Inflammatory macrophage (primary cell): ENCODE measurements at regions not wholly inside any gene's neighbourhood (a gene's known extent, or its start where the extent isn't known, plus 50 kb on each side); places are given as distances from the start of the nearest gene placed in this dataset.
"Not testable (repeated sequence)": the region's sequence is repeated elsewhere in the genome, so short reads cannot be mapped to it uniquely, and the experiment has no call there.

Experiments
- DNase-seq, 2 donors: peaks; one replicate each; pipeline ENCODE4 v3.0.0-alpha.2; 2020 to 2022

- DNase-seq = no peak
Measured at GRCh38 chr15:81766829-81767475, 278.9 kb downstream of the MEX3B start.

GRCh38 chr15:81765816-81766215, 280.0 kb downstream of the MEX3B start:
- no peak for DNase-seq

GRCh38 chr15:81763304-81763703, 282.5 kb downstream of the MEX3B start:
- no peak for DNase-seq

DNA sequence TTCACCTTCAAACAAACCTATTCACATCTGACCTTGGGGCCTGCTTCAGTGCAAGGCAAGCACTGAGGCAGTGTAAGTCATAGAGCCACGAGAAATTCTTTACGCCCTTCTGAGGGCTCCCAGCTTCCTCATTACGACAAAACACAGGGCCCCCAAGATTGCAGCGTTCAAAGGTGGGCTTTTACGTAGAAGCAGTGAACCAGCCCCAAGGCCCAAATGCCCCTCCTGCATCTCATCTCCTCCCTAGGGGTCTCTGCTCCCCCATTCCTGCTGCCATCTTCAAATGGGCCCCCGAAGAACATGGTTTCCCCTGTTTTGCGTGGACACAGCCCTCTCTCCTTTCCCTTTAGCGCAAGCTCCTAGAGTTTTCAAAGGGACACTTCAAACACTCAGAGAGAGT, 285.1 kb downstream of the MEX3B start:
- no peak for DNase-seq

DNA sequence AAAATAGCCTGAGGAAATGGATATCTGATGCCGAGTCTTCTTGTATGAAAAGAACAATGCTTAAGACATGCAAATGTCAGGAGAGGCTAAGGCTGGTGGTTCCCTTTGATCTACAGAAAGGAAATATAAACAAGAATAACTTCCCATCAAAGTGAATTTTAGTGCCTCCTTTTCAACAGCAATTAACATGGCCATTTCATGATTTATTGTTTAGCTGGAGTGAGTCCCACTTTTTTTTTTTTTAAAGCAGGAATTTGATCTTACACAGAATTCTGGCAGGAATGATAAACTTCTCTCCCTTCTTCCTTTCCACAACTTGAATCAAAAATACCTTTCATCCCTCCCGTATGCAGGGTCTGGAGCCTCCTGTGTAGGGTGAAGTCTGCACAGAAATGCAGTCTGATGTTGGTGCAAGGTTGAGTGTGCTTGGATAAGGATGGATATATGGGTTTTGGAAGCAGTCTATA, 287.0 kb downstream of the MEX3B start:
- no peak for DNase-seq

- no peak for DNase-seq
Measured at GRCh38 chr15:81755626-81756025, 290.2 kb downstream of the MEX3B start.

- no peak for DNase-seq
Measured at GRCh38 chr15:81754078-81754477, 291.7 kb downstream of the MEX3B start.

DNA sequence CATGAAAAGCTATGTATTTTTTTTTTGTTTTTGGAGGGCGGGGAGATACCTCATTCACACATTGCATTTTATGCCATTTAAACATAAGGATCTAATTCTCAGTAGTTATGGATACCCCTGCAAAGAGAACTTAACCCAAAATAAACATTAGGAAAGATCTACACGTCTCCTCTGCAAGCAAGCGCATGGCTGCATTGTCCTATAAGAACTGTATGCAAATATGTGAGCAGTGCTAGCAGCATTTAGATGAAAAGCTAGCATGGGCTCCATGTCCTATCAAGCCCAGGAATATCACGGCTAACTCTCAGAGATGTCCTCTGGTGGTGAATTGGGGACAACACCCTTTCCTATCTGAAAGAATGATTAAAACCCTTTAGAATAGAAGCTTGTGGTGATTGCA, 292.8 kb downstream of the MEX3B start:
- DNase-seq = no peak

GRCh38 chr15:81752546-81752942, 293.3 kb downstream of the MEX3B start:
- DNase-seq = no peak

DNA sequence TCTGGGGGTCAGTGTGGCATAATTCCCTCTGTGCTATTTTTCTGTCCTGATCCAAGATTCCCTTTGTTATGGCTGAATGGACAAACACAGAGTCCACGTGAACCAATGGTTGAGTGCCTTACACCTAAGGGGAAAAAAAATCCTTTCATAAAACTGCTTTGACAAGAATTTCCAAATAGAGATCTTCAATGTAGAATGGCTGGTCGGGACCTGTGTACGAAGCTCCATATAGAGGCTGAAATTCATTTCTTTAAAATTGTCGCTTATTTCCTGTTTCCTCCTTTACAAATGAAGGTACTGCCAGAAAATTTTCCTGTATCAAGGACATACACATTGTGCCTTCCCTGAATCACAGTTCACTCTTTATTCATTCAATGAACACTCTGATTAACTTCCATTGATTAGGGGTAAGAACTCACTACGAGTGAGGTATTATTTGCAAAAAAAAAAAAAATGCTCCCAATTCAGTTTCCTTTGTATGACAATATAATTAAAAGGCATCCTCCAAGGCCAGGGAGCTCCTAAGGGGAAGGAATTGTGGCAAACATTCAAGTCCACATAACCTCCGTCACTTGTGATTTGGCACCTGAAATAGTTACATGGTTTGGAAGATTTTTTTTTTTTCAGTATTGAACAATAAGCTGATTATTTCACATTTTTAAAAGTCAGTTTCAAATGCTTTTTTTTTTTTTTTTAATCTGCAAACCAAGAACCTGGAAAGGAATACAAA, 293.8 kb downstream of the MEX3B start:
- DNase-seq = no peak

GRCh38 chr15:81751256-81751655, 294.6 kb downstream of the MEX3B start:
- DNase-seq = no peak

GRCh38 chr15:81749716-81750375, 296.0 kb downstream of the MEX3B start:
- no peak for DNase-seq

DNA sequence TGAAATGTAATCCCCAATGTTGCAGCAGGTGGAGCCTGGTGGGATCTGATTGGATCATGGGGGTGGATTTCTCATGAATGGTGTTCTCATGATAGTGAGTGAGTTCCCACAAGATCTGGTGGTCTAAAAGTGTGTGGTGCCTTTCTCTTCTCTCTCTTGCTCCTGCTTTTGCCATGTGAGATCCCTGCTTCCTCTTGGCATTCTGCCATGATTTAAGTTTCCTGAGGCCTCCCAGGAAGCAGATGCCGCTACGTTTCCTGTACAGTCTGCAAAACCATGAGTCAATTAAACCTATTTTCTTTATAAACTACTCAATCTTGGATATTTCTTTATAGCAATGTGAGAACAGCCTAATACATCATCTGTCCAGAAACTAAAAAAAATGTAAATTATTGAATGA, 298.3 kb downstream of the MEX3B start:
- DNase-seq = peak; percentile 2 to 3

DNA sequence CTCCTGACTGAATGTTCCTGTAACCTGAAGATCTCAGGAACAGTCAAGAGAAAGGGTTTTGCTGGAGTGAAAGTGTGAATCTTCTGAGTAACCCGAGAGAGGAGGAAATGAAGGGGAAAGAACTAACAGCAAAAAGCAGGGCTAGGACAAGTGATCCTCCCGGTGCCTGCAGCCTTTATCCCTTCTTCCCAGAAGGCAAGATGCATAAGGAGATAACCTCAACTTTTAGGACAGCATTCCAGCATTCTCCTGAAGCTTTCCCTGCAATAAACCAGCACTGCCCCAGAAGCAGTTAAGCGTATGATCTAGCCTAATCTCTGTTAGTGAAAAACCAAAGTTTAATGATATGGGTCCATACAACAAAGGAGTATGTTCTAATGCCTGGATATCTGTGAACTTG, 298.8 kb downstream of the MEX3B start:
- DNase-seq = no peak

DNA sequence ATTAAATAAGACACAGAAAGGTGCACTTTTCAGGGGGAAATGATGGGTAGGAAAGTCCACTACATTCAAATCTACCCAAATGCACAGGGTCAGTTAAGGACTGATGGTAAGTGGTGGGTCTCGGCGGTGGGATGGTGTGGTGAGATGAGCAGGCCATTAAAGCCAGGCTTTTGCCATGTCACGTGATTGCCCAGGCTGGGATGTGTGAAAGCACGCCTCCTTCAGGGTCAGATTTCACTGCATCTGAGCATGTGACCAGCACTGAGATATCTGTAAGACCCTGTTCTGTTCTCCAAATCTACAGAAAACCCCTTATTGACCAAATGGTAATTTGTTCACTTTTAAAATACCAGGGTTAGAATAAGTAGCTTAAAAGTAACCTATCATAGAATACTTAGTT, 301.5 kb downstream of the MEX3B start:
- no peak for DNase-seq

DNA sequence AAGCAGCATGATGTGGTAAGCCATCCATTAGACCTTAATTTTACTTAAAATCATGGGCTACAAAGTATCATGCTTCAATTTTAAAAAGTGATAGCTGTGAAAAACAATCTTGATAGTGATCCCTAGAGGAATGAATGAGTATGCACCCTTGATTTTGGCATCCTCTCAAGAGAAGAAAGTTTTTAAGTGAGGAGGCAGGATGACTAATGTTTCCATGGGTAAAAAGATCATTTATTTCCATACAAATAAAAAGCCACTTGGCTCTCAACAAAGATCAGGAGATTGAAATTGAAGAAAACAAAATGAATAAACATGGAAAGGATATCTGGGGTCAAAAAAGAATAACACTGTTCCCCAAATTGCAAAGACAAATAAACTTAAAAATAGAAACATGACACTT, 305.4 kb downstream of the MEX3B start:
- DNase-seq = no peak

GRCh38 chr15:81729340-81729739, 316.5 kb downstream of the MEX3B start:
- DNase-seq = no peak

GRCh38 chr15:81728726-81729125, 317.1 kb downstream of the MEX3B start:
- DNase-seq = no peak

- DNase-seq = no peak
Measured at GRCh38 chr15:81725590-81725989, 320.2 kb downstream of the MEX3B start.

DNA sequence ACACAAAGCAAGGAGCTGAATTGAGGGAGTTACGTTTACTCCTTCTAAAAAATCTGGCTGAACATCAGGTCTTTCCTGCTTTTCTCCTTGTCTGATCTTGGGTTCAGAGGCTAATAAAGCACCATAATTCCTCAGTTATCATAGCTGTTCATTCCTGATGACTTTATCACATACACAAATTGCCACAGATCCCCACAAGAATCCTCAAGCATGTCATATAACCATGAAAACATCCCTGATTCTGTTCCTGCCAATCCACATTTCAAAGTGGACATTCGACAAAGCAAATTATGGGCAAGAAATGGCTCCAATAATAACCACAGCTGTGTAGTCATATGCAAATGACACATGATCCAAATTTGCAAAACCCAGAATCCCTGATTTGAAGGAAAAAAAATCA, 321.3 kb downstream of the MEX3B start:
- no peak for DNase-seq

GRCh38 chr15:81723701-81724100, 322.1 kb downstream of the MEX3B start:
- no peak for DNase-seq

- DNase-seq = no peak
Measured at GRCh38 chr15:81723113-81723651, 322.6 kb downstream of the MEX3B start.

GRCh38 chr15:81716468-81716867, 329.4 kb downstream of the MEX3B start:
- DNase-seq = not testable (repeated sequence)

DNA sequence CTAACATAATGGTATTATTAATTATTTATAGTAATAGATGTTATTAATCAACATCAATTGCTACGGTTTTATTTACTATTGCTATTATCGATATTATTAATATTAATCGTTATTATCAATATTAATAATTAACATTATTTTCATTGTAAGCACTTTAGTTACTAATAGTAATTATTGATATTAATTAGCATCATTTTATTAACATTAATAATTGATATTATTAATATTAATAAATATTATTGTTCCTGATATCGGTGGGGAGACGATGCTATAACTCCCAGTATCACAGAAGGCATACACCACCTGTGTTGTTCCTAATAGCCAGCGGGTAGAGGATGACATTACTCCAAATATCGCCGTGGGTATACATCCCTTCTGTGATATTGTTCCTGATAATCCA, 335.5 kb downstream of the MEX3B start:
- no peak for DNase-seq
